Caco-2 (cell line): ENCODE measurements at regions not wholly inside any gene's neighbourhood (a gene's known extent, or its start where the extent isn't known, plus 50 kb on each side); places are given as distances from the start of the nearest gene placed in this dataset.

Experiments used
- BruUV-seq: library from RNA; stranded (reverse); fragments of 400-500 nt; replicated peaks from 2 replicates; lab custom pipeline; 2021; lab: Mats Ljungman, UMichigan
- CTCF ChIA-PET: fragments of 300-600 bp; sonication (Branson Sonifier 250); formaldehyde crosslinking; loops from one replicate; lab custom pipeline; 2022; ENCODE audit warnings: antibody characterized with exemption; lab: Charles Lee
- POLR2A ChIA-PET: fragments of 300-600 bp; sonication (Branson Sonifier 250); formaldehyde crosslinking; loops from one replicate; lab custom pipeline; 2022; ENCODE audit warnings: antibody characterized with exemption; lab: Charles Lee
- DNase-seq, 2 experiments: peaks; one replicate each; pipeline versions ENCODE4 v3.0.0 to v3.0.0-alpha.2; 2020 to 2022
- H3K27me3 ChIP-seq: replicated peaks from 2 replicates; pipeline ENCODE4 v1.6.0; 2011; ENCODE audit warnings: low read length; ENCODE audit not compliant: control insufficient read depth, insufficient read depth
- H3K36me3 ChIP-seq: 2 replicates; pipeline ENCODE4 v1.5.1; 2011; ENCODE audit warnings: low read length; ENCODE audit not compliant: control insufficient read depth, insufficient read depth
- H3K4me1 ChIP-seq: fragments of 250-450 bp; sonication (Bioruptor Pico); 2 replicates; pipeline ENCODE4 v1.5.1; 2020; ENCODE audit warnings: mild to moderate bottlenecking
- H3K4me3 ChIP-seq: 2 replicates; pipeline ENCODE4 v1.5.1; 2011; ENCODE audit warnings: low read depth, mild to moderate bottlenecking, control low read depth, low read length
- H3K9me3 ChIP-seq: fragments of 250-450 bp; sonication (Bioruptor Pico); 2 replicates; pipeline ENCODE4 v1.5.1; 2020; ENCODE audit warnings: mild to moderate bottlenecking, moderate library complexity
- H3K27ac Mint-ChIP-seq: one replicate; pipeline ENCODE4 v1.8.0; 2022; ENCODE audit warnings: mixed read lengths; ENCODE audit not compliant: unreplicated experiment
- H3K27me3 Mint-ChIP-seq: one replicate; pipeline ENCODE4 v1.8.0; 2022; ENCODE audit warnings: mixed read lengths; ENCODE audit not compliant: insufficient read depth, unreplicated experiment
- H3K36me3 Mint-ChIP-seq: one replicate; pipeline ENCODE4 v1.8.0; 2022; ENCODE audit warnings: mild to moderate bottlenecking, mixed read lengths; ENCODE audit not compliant: insufficient read depth, unreplicated experiment
- H3K4me1 Mint-ChIP-seq: one replicate; pipeline ENCODE4 v1.8.0; 2022; ENCODE audit warnings: low read depth, mixed read lengths; ENCODE audit not compliant: unreplicated experiment
- H3K4me3 Mint-ChIP-seq: one replicate; pipeline ENCODE4 v1.8.0; 2022; ENCODE audit warnings: mild to moderate bottlenecking, moderate library complexity, mixed read lengths; ENCODE audit not compliant: unreplicated experiment
- H3K9me3 Mint-ChIP-seq: one replicate; pipeline ENCODE4 v1.8.0; 2022; ENCODE audit warnings: mixed read lengths; ENCODE audit not compliant: unreplicated experiment
- intact Hi-C: fragments of 100-400 bp; cut with micrococcal nuclease; formaldehyde crosslinking; loops from one replicate; pipeline ENCODE4 v1.10.0; 2022; ENCODE audit not compliant: unreplicated experiment
- TF ChIP-seq, protein P1 (sequence below), 2 experiments: fragments of 200-600 bp in 1 of 2; IDR thresholded peaks; 1 replicate in 1 of 2; 2 replicates in 1 of 2; pipeline versions ENCODE4 v1.5.1 to v1.8.0; 2011 to 2022; ENCODE audit warnings: antibody characterized with exemption in 1 of 2, control low read depth in 1 of 2, inconsistent platforms in 1 of 2, low read depth in 1 of 2, low read length in 1 of 2, mild to moderate bottlenecking in 1 of 2, moderate library complexity in 1 of 2; ENCODE audit not compliant: insufficient read depth in 1 of 2, severe bottlenecking in 1 of 2, unreplicated experiment in 1 of 2

GRCh38 chr22:27573280-27574001, 228.1 kb downstream of the MN1 start:
- Histone ChIP-seq H3K27me3 (no peaks in the 10 kb centered on the region; the same call in 1 of the 2 replicates), H3K4me1 (no peaks in the 10 kb centered on the region), H3K36me3 (no peaks in the 10 kb centered on the region), H3K9me3 (0 out of 2 replicates have a peak, but pooled peaks cover 5% of the 10 kb centered on the region), H3K4me3 (no peak overlapping the region)
- no peak for DNase-seq
- Mint-ChIP-seq H3K9me3 (no peaks in the 10 kb centered on the region), H3K4me3 (no peak overlapping the region), H3K4me1 (no peaks in the 10 kb centered on the region), H3K36me3 (no peaks in the 10 kb centered on the region), H3K27me3 (peaks cover 10% of the 10 kb centered on the region), H3K27ac (no peak overlapping the region)
- CTCF ChIA-PET: no interaction called here
- intact Hi-C loops: no loop called here
- BruUV-seq: no TSS peak
- TF ChIP-seq, protein P1, sequence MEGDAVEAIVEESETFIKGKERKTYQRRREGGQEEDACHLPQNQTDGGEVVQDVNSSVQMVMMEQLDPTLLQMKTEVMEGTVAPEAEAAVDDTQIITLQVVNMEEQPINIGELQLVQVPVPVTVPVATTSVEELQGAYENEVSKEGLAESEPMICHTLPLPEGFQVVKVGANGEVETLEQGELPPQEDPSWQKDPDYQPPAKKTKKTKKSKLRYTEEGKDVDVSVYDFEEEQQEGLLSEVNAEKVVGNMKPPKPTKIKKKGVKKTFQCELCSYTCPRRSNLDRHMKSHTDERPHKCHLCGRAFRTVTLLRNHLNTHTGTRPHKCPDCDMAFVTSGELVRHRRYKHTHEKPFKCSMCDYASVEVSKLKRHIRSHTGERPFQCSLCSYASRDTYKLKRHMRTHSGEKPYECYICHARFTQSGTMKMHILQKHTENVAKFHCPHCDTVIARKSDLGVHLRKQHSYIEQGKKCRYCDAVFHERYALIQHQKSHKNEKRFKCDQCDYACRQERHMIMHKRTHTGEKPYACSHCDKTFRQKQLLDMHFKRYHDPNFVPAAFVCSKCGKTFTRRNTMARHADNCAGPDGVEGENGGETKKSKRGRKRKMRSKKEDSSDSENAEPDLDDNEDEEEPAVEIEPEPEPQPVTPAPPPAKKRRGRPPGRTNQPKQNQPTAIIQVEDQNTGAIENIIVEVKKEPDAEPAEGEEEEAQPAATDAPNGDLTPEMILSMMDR (IDR thresholded peaks at IDR 0.05; ENCODE audit: insufficient read depth in 1 of 2, low read depth in 1 of 2, low read length in 1 of 2, severe bottlenecking in 1 of 2, unreplicated experiment in 1 of 2): no peak
- POLR2A ChIA-PET: no interaction called here

DNA sequence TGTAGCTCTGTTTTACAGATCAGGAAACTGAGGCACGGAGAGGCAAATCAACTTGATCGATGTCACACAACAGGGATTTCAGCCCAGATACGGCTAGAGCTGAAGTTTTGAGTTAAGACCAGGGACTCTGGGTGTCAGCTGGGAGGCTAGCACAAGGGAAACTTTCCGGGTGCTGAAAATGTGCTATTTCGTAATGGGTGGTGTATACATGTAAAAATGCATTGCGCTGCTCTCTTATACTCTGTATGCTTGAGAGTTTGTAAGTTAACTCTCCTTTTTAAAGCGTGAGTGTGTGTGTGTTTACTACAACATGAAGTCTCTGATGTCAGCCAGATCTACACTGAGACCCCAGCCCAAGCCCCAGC, 227.6 kb downstream of the MN1 start:
- H3K4me1 Mint-ChIP-seq: no peaks in the 10 kb centered on the region
- no peak for DNase-seq
- ChIA-PET POLR2A (no interaction called here), CTCF (no interaction called here)
- no peaks in the 10 kb centered on the region for H3K36me3 ChIP-seq
- intact Hi-C loops: no loop called here
- no peaks in the 10 kb centered on the region for H3K9me3 Mint-ChIP-seq
- BruUV-seq: no TSS peak
- no peak overlapping the region for H3K4me3 ChIP-seq
- H3K36me3 Mint-ChIP-seq: no peaks in the 10 kb centered on the region
- no peak overlapping the region for H3K4me3 Mint-ChIP-seq
- H3K9me3 ChIP-seq: 0 out of 2 replicates have a peak, but pooled peaks cover 5% of the 10 kb centered on the region
- H3K4me1 ChIP-seq: no peaks in the 10 kb centered on the region
- H3K27ac Mint-ChIP-seq: no peak overlapping the region
- peaks cover 8% of the 10 kb centered on the region for H3K27me3 Mint-ChIP-seq
- TF ChIP-seq, protein P1 (IDR thresholded peaks at IDR 0.05; ENCODE audit: insufficient read depth in 1 of 2, low read depth in 1 of 2, low read length in 1 of 2, severe bottlenecking in 1 of 2, unreplicated experiment in 1 of 2): no peak
- H3K27me3 ChIP-seq: no peaks in the 10 kb centered on the region; the same call in 1 of the 2 replicates

- no peaks in the 10 kb centered on the region; the same call in 1 of the 2 replicates for H3K27me3 ChIP-seq
- Mint-ChIP-seq H3K9me3 (no peaks in the 10 kb centered on the region), H3K4me3 (no peak overlapping the region), H3K27ac (no peak overlapping the region), H3K4me1 (no peaks in the 10 kb centered on the region), H3K27me3 (peaks cover 8% of the 10 kb centered on the region), H3K36me3 (no peaks in the 10 kb centered on the region)
- no TSS peak for BruUV-seq
- TF ChIP-seq, protein P1 (IDR thresholded peaks at IDR 0.05; ENCODE audit: insufficient read depth in 1 of 2, low read depth in 1 of 2, low read length in 1 of 2, severe bottlenecking in 1 of 2, unreplicated experiment in 1 of 2): no peak
- no peaks in the 10 kb centered on the region for H3K4me1 ChIP-seq
- no peaks in the 10 kb centered on the region for H3K36me3 ChIP-seq
- no peak for DNase-seq
- H3K9me3 ChIP-seq: 0 out of 2 replicates have a peak, but pooled peaks cover 5% of the 10 kb centered on the region
- no peak overlapping the region for H3K4me3 ChIP-seq
- ChIA-PET CTCF (no interaction called here), POLR2A (no interaction called here)
- intact Hi-C loops: no loop called here
Observed at GRCh38 chr22:27574651-27575050, 226.9 kb downstream of the MN1 start.
